GM18511 (cell line): ENCODE measurements at regions not wholly inside any gene's neighbourhood (a gene's known extent, or its start where the extent isn't known, plus 50 kb on each side); places are given as distances from the start of the nearest gene placed in this dataset.

ENCODE experiments used
- ATAC-seq: cut with Tn5 transposase; IDR thresholded peaks from one replicate; pipeline ENCODE4 v1.9.1; 2021; ENCODE audit warnings: mild to moderate bottlenecking, moderate library complexity; ENCODE audit not compliant: unreplicated experiment

GRCh38 chr6:104617591-104617990, 242.1 kb downstream of the HACE1 start:
- no peak for ATAC-seq

- ATAC-seq = no peak
Observed at GRCh38 chr6:104614394-104614793, 245.3 kb downstream of the HACE1 start.

- ATAC-seq = no peak
Observed at GRCh38 chr6:104613416-104614001, 246.2 kb downstream of the HACE1 start.

GRCh38 chr6:104612541-104612940, 247.2 kb downstream of the HACE1 start:
- ATAC-seq = no peak

GRCh38 chr6:104608101-104608500, 251.6 kb downstream of the HACE1 start:
- ATAC-seq = no peak

GRCh38 chr6:104607501-104607900, 252.2 kb downstream of the HACE1 start:
- ATAC-seq = no peak

GRCh38 chr6:104606361-104606760, 253.4 kb downstream of the HACE1 start:
- no peak for ATAC-seq

GRCh38 chr6:104604685-104605084, 255.0 kb downstream of the HACE1 start:
- no peak for ATAC-seq

- no peak for ATAC-seq
Observed at GRCh38 chr6:104603108-104603745, 256.5 kb downstream of the HACE1 start.

- ATAC-seq = no peak
Observed at GRCh38 chr6:104601721-104602120, 258.0 kb downstream of the HACE1 start.

- ATAC-seq = no peak
Observed at GRCh38 chr6:104601131-104601651, 258.5 kb downstream of the HACE1 start.

- ATAC-seq = no peak
Observed at GRCh38 chr6:104600639-104600931, 259.1 kb downstream of the HACE1 start.

- no peak for ATAC-seq
Observed at GRCh38 chr6:104599821-104600638, 259.7 kb downstream of the HACE1 start.

- no peak for ATAC-seq
Observed at GRCh38 chr6:104597541-104598050, 262.1 kb downstream of the HACE1 start.

- no peak for ATAC-seq
Observed at GRCh38 chr6:104596091-104596490, 263.6 kb downstream of the HACE1 start.

- no peak for ATAC-seq
Observed at GRCh38 chr6:104595311-104595820, 264.4 kb downstream of the HACE1 start.

GRCh38 chr6:104591573-104592334, 268.0 kb downstream of the HACE1 start:
- no peak for ATAC-seq

- ATAC-seq = no peak
Observed at GRCh38 chr6:104589940-104590339, 269.8 kb downstream of the HACE1 start.

- no peak for ATAC-seq
Observed at GRCh38 chr6:104585646-104586045, 274.1 kb downstream of the HACE1 start.

- ATAC-seq = no peak
Observed at GRCh38 chr6:104580452-104580851, 279.3 kb downstream of the HACE1 start.

- ATAC-seq = no peak
Observed at GRCh38 chr6:104579310-104579863, 280.3 kb downstream of the HACE1 start.
